H9 (cell line): ENCODE measurements at regions not wholly inside any gene's neighbourhood (a gene's known extent, or its start where the extent isn't known, plus 50 kb on each side); places are given as distances from the start of the nearest gene placed in this dataset.

Source experiments
- DNase-seq: peaks from one replicate; pipeline ENCODE4 v3.0.0-alpha.2; 2017
- H2AFZ ChIP-seq: one replicate; pipeline ENCODE4 v1.6.1; 2013; ENCODE audit warnings: mild to moderate bottlenecking, low read length, control low read depth, moderate library complexity
- H2AK5ac ChIP-seq: 2 replicates; pipeline ENCODE4 v1.6.1; 2013; ENCODE audit warnings: low read length, control low read depth, mixed read lengths; ENCODE audit not compliant: insufficient read length
- H2BK120ac ChIP-seq: one replicate; pipeline ENCODE4 v1.6.1; 2013; ENCODE audit warnings: low read depth, mild to moderate bottlenecking, low read length, control low read depth, inconsistent platforms; ENCODE audit not compliant: poor library complexity, severe bottlenecking
- H2BK12ac ChIP-seq: 2 replicates; pipeline ENCODE4 v1.6.1; 2013; ENCODE audit warnings: low read length, control low read depth, mixed read lengths, low read depth; ENCODE audit not compliant: insufficient read length
- H2BK15ac ChIP-seq: 2 replicates; pipeline ENCODE4 v1.6.1; 2013; ENCODE audit warnings: low read depth, low read length, control low read depth
- H2BK20ac ChIP-seq: one replicate; pipeline ENCODE4 v1.6.1; 2013; ENCODE audit warnings: low read depth, mild to moderate bottlenecking, low read length, control low read depth, inconsistent platforms; ENCODE audit not compliant: poor library complexity, severe bottlenecking
- H2BK5ac ChIP-seq: 2 replicates; pipeline ENCODE4 v1.6.1; 2013; ENCODE audit warnings: low read length, control low read depth, mixed read lengths; ENCODE audit not compliant: insufficient read length
- H3K14ac ChIP-seq: 2 replicates; pipeline ENCODE4 v1.6.1; 2013; ENCODE audit warnings: low read length, control low read depth; ENCODE audit not compliant: insufficient read depth
- H3K18ac ChIP-seq: 2 replicates; pipeline ENCODE4 v1.6.1; 2013; ENCODE audit warnings: low read depth, mild to moderate bottlenecking, mixed read lengths, low read length, control low read depth; ENCODE audit not compliant: insufficient read length
- H3K23ac ChIP-seq: 2 replicates; pipeline ENCODE4 v1.6.1; 2013; ENCODE audit warnings: low read length, control low read depth, mixed read lengths, low read depth; ENCODE audit not compliant: insufficient read length
- H3K23me2 ChIP-seq: 2 replicates; pipeline ENCODE4 v1.6.1; 2013; ENCODE audit warnings: low read depth, mild to moderate bottlenecking, mixed read lengths, low read length, control low read depth; ENCODE audit not compliant: insufficient read length, poor library complexity, severe bottlenecking
- H3K27ac ChIP-seq: 2 replicates; pipeline ENCODE4 v1.5.1; 2013; ENCODE audit warnings: low read length, control low read depth, mixed read lengths, low read depth; ENCODE audit not compliant: insufficient read length
- H3K27me3 ChIP-seq: 2 replicates; pipeline ENCODE4 v1.6.1; 2013; ENCODE audit warnings: low read length, control low read depth, inconsistent platforms; ENCODE audit not compliant: insufficient read depth
- H3K4ac ChIP-seq: 2 replicates; pipeline ENCODE4 v1.6.1; 2013; ENCODE audit warnings: low read depth, mild to moderate bottlenecking, control low read depth, inconsistent platforms, low read length, moderate library complexity
- H3K4me1 ChIP-seq: 2 replicates; pipeline ENCODE4 v1.6.1; 2013; ENCODE audit warnings: low read length, control low read depth, inconsistent platforms; ENCODE audit not compliant: insufficient read depth
- H3K4me2 ChIP-seq: 2 replicates; pipeline ENCODE4 v1.6.1; 2013; ENCODE audit warnings: low read length, control low read depth, mixed read lengths; ENCODE audit not compliant: insufficient read length, insufficient read depth
- H3K56ac ChIP-seq: 2 replicates; pipeline ENCODE4 v1.6.1; 2013; ENCODE audit warnings: low read depth, mild to moderate bottlenecking, mixed read lengths, low read length, control low read depth; ENCODE audit not compliant: insufficient read length
- H3K79me1 ChIP-seq: 2 replicates; pipeline ENCODE4 v1.6.1; 2013; ENCODE audit warnings: low read depth, mild to moderate bottlenecking, moderate library complexity, low read length, control low read depth, inconsistent platforms; ENCODE audit not compliant: insufficient read depth, poor library complexity, severe bottlenecking
- H3K79me2 ChIP-seq: 2 replicates; pipeline ENCODE4 v1.6.1; 2013; ENCODE audit warnings: low read length, control low read depth, inconsistent platforms; ENCODE audit not compliant: insufficient read depth
- H3K9ac ChIP-seq: 2 replicates; pipeline ENCODE4 v1.6.1; 2013; ENCODE audit warnings: low read length, control low read depth, mixed read lengths; ENCODE audit not compliant: insufficient read length; ENCODE audit errors: extremely low read depth
- H3K9me3 ChIP-seq: one replicate; pipeline ENCODE4 v1.6.1; 2013; ENCODE audit warnings: low read depth, low read length, inconsistent platforms; ENCODE audit not compliant: control insufficient read depth
- H3T11ph ChIP-seq: one replicate; pipeline ENCODE4 v1.6.1; 2013; ENCODE audit warnings: mild to moderate bottlenecking, low read length, control low read depth, inconsistent platforms
- H4K20me1 ChIP-seq: one replicate; pipeline ENCODE4 v1.6.1; 2013; ENCODE audit not compliant: control insufficient read depth, insufficient read length, insufficient read depth
- H4K5ac ChIP-seq: 2 replicates; pipeline ENCODE4 v1.6.1; 2013; ENCODE audit warnings: low read depth, mild to moderate bottlenecking, mixed read lengths, low read length, control low read depth; ENCODE audit not compliant: insufficient read length
- H4K8ac ChIP-seq: replicated peaks from 2 replicates; pipeline ENCODE4 v1.6.1; 2013; ENCODE audit warnings: low read length, control low read depth, mixed read lengths, low read depth; ENCODE audit not compliant: insufficient read length
- H4K91ac ChIP-seq: 2 replicates; pipeline ENCODE4 v1.6.1; 2013; ENCODE audit warnings: low read depth, mild to moderate bottlenecking, moderate library complexity, mixed read lengths, low read length, control low read depth; ENCODE audit not compliant: insufficient read length
- H3K27ac Mint-ChIP-seq, 3 experiments: 2 replicates in 2 of 3; 3 replicates in 1 of 3; pipeline ENCODE4 v1.8.0; 2020 to 2021; ENCODE audit warnings: mixed read lengths in 3 of 3, mild to moderate bottlenecking in 1 of 3, moderate library complexity in 1 of 3
- H3K27me3 Mint-ChIP-seq: 2 replicates; pipeline ENCODE4 v1.8.0; 2021; ENCODE audit warnings: low read depth, mild to moderate bottlenecking, moderate library complexity, mixed read lengths
- H3K36me3 Mint-ChIP-seq, 3 experiments: 2 replicates in 2 of 3; 3 replicates in 1 of 3; pipeline ENCODE4 v1.8.0; 2020 to 2021; ENCODE audit warnings: low read depth in 3 of 3, mixed read lengths in 3 of 3; ENCODE audit not compliant: insufficient read depth in 1 of 3
- H3K4me1 Mint-ChIP-seq, 2 experiments: 2 replicates each; pipeline ENCODE4 v1.8.0; 2020; ENCODE audit warnings: mixed read lengths in 2 of 2
- H3K4me3 Mint-ChIP-seq, 2 experiments: 2 replicates in 1 of 2; 3 replicates in 1 of 2; pipeline ENCODE4 v1.8.0; 2020 to 2021; ENCODE audit warnings: mild to moderate bottlenecking in 2 of 2, mixed read lengths in 2 of 2, moderate library complexity in 1 of 2
- H3K9me3 Mint-ChIP-seq, 2 experiments: 2 replicates in 1 of 2; 3 replicates in 1 of 2; pipeline ENCODE4 v1.8.0; 2020; ENCODE audit warnings: mild to moderate bottlenecking in 2 of 2, mixed read lengths in 2 of 2, moderate library complexity in 1 of 2
- WGBS: extraction: QIAGEN DNeasy Blood & Tissue Kit; methylation state at CpG from one replicate; pipeline ENCODE4 v1.1.7; 2013; ENCODE audit warnings: missing lambda C conversion rate, low lambda C conversion rate, mixed read lengths; ENCODE audit not compliant: insufficient read length; ENCODE audit errors: extremely low coverage; 5-methylcytosine and 5-hydroxymethylcytosine counted together
- TF ChIP-seq, protein P1 (sequence below): fragments of 200-600 bp; sonication (generic); conservative IDR thresholded peaks from 3 replicates; pipeline ENCODE4 v1.8.0; 2021; ENCODE audit warnings: antibody characterized with exemption, mild to moderate bottlenecking

DNA sequence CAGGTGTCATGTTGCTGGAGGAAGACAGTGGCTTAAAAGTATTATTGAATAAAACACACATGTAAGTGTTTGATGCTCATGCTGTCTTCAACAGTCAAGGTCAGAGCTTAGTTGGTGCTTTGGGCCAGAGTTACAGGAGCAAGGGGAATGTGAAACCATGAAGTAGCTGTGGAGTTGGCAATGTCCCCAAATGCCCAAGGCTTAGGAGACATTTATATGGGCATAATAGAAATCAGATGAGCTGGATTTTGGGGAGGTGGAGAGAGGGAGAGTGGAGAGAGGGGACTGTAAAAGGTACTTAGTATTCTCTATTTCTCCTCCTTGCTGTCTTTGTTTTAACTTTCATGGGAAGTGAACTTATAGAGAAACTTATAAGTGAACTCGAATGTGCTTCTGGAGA is 407.8 kb downstream of the ETS1 start:
- Histone ChIP-seq H3K9me3 (no peaks in the 10 kb centered on the region), H3K14ac (no peak overlapping the region)
- TF ChIP-seq, protein P1, sequence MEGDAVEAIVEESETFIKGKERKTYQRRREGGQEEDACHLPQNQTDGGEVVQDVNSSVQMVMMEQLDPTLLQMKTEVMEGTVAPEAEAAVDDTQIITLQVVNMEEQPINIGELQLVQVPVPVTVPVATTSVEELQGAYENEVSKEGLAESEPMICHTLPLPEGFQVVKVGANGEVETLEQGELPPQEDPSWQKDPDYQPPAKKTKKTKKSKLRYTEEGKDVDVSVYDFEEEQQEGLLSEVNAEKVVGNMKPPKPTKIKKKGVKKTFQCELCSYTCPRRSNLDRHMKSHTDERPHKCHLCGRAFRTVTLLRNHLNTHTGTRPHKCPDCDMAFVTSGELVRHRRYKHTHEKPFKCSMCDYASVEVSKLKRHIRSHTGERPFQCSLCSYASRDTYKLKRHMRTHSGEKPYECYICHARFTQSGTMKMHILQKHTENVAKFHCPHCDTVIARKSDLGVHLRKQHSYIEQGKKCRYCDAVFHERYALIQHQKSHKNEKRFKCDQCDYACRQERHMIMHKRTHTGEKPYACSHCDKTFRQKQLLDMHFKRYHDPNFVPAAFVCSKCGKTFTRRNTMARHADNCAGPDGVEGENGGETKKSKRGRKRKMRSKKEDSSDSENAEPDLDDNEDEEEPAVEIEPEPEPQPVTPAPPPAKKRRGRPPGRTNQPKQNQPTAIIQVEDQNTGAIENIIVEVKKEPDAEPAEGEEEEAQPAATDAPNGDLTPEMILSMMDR, result no peak

More for the DNA sequence above, 407.8 kb downstream of the ETS1 start:
- H2BK12ac ChIP-seq, result no peak overlapping the region
- no peak overlapping the region for H2AK5ac ChIP-seq
- H3K27ac ChIP-seq, result no peak overlapping the region
- H4K20me1 ChIP-seq, result no peaks in the 10 kb centered on the region
- no peak overlapping the region for H3K4ac ChIP-seq
- H2BK5ac ChIP-seq, result no peak overlapping the region
- H3K23me2 ChIP-seq, result no peaks in the 10 kb centered on the region
- no peak overlapping the region for H3K4me2 ChIP-seq
- no peak for DNase-seq
- H4K8ac ChIP-seq, result no peak overlapping the region
- Mint-ChIP-seq H3K4me1 (peaks cover 8% of the 10 kb centered on the region in 2 experiments), H3K4me3 (no peak overlapping the region), H3K36me3 (peaks cover 0 to 5% (median 0%) of the 10 kb centered on the region in 3 experiments; a peak in 3 of 7 replicates), H3K9me3 (peaks cover 3 to 4% of the 10 kb centered on the region in 2 experiments; a peak in 2 of 5 replicates), H3K27me3 (no peaks in the 10 kb centered on the region), H3K27ac (no peak overlapping the region)
- H3K79me2 ChIP-seq, result no peaks in the 10 kb centered on the region
- no peak overlapping the region for H3T11ph ChIP-seq
- WGBS, result no CpG with 5 or more reads among the region's 1 CpG
- H2BK15ac ChIP-seq, result no peak overlapping the region
- no peak overlapping the region for H3K9ac ChIP-seq
- H2BK120ac ChIP-seq, result no peak overlapping the region
- no peak overlapping the region for H3K23ac ChIP-seq
- H2BK20ac ChIP-seq, result no peak overlapping the region
- no peaks in the 10 kb centered on the region for H3K79me1 ChIP-seq
- no peak overlapping the region for H4K5ac ChIP-seq
- no peaks in the 10 kb centered on the region for H3K27me3 ChIP-seq
- no peak overlapping the region for H3K56ac ChIP-seq
- H3K18ac ChIP-seq, result no peak overlapping the region
- H4K91ac ChIP-seq, result no peak overlapping the region
- no peak overlapping the region for H2AFZ ChIP-seq
- H3K4me1 ChIP-seq, result peaks cover 3% of the 10 kb centered on the region; the same call in 1 of the 2 replicates
